Cardiac muscle cell (in vitro differentiated cells and primary cell): ENCODE measurements at regions not wholly inside any gene's neighbourhood (a gene's known extent, or its start where the extent isn't known, plus 50 kb on each side); places are given as distances from the start of the nearest gene placed in this dataset.

Experiments
- DNase-seq, 2 donors: peaks; one replicate each; pipeline versions ENCODE4 v3.0.0 to v3.0.0-alpha.2; 2010 to 2017; ENCODE audit warnings: low read depth in 1 of 2, low spot score in 1 of 2
- H3K27ac ChIP-seq: fragments of 200-600 bp; sonication (generic); 2 replicates; pipeline ENCODE4 v1.5.1; 2016
- H3K27me3 ChIP-seq: fragments of 200-600 bp; sonication (generic); 2 replicates; pipeline ENCODE4 v1.6.0; 2016; ENCODE audit warnings: control low read depth
- H3K36me3 ChIP-seq: fragments of 200-600 bp; sonication (generic); 2 replicates; pipeline ENCODE4 v1.5.1; 2016; ENCODE audit warnings: control low read depth
- H3K4me1 ChIP-seq: fragments of 200-600 bp; sonication (generic); 2 replicates; pipeline ENCODE4 v1.8.1; 2017; ENCODE audit warnings: low read depth, mild to moderate bottlenecking, mixed run types
- H3K4me3 ChIP-seq: fragments of 200-600 bp; sonication (generic); 2 replicates; pipeline ENCODE4 v1.5.1; 2016; ENCODE audit warnings: mild to moderate bottlenecking
- H3K9me3 ChIP-seq: fragments of 200-600 bp; sonication (generic); 2 replicates; pipeline ENCODE4 v1.5.1; 2017; ENCODE audit warnings: low read depth, mild to moderate bottlenecking, control low read depth
- TF ChIP-seq, protein P1 (sequence below): IDR thresholded peaks from 2 replicates; pipeline ENCODE4 v1.5.1; 2012; ENCODE audit warnings: low read depth, mild to moderate bottlenecking, low read length

DNA sequence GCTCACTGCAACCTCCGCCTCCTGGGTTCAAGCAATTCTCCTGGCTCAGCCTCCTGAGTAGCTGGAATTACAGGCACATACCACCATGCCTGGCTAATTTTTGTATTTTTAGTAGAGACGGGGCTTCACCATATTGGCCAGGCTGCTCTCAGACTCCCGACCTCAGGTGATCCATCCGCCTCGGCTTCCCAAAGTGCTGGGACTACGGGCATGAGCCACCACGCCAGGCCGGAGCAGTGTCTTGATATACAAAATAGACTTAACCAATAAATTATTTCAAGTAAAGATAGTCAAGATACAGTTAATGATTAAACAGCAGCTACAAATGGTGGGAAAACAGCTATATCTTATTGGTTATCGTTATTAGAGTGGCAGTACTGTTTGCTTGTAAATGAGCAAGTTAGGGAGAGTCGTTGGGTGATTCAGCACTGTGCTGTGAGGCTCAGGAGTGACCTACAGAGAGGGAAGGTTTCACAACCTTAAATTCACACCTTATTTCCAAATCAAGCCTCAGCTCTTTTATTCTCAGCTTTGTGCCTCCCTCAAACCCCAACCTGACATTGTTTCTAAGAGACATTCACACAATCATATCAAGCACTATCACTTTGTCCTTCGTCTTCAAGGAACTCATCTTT, 1128.4 kb upstream of the MAP3K7 start:
- TF ChIP-seq, protein P1, sequence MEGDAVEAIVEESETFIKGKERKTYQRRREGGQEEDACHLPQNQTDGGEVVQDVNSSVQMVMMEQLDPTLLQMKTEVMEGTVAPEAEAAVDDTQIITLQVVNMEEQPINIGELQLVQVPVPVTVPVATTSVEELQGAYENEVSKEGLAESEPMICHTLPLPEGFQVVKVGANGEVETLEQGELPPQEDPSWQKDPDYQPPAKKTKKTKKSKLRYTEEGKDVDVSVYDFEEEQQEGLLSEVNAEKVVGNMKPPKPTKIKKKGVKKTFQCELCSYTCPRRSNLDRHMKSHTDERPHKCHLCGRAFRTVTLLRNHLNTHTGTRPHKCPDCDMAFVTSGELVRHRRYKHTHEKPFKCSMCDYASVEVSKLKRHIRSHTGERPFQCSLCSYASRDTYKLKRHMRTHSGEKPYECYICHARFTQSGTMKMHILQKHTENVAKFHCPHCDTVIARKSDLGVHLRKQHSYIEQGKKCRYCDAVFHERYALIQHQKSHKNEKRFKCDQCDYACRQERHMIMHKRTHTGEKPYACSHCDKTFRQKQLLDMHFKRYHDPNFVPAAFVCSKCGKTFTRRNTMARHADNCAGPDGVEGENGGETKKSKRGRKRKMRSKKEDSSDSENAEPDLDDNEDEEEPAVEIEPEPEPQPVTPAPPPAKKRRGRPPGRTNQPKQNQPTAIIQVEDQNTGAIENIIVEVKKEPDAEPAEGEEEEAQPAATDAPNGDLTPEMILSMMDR: no peak
- no peak for DNase-seq
- no peaks in the 10 kb centered on the region for H3K27me3 ChIP-seq

DNA sequence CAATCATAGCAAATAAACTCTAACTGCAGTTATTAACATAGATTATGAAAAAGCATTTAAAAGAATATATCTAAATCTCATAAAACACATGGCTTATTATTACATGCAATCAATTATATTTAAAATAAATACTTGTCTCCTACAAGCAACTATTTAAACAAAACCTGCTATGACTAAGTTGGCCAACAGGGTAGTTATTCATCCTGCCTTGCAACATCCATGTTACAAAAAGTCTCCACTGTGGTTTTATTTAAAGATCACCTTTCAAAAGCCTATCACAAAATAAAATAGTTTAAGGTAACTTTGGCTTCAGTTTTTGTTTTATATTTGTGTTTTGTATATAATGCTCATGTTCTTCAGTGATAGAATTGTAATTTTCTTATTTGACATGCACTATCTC, 1127.0 kb upstream of the MAP3K7 start:
- Histone ChIP-seq H3K4me3 (no peak overlapping the region), H3K27ac (no peak overlapping the region), H3K9me3 (no peaks in the 10 kb centered on the region), H3K4me1 (no peaks in the 10 kb centered on the region), H3K27me3 (no peaks in the 10 kb centered on the region), H3K36me3 (no peaks in the 10 kb centered on the region)
- TF ChIP-seq, protein P1: no peak
- no peak for DNase-seq

More for the DNA sequence above, 1128.4 kb upstream of the MAP3K7 start:
- no peaks in the 10 kb centered on the region for H3K4me1 ChIP-seq
- H3K27ac ChIP-seq: no peak overlapping the region
- H3K4me3 ChIP-seq: no peak overlapping the region
- no peaks in the 10 kb centered on the region for H3K9me3 ChIP-seq
- no peaks in the 10 kb centered on the region for H3K36me3 ChIP-seq

DNA sequence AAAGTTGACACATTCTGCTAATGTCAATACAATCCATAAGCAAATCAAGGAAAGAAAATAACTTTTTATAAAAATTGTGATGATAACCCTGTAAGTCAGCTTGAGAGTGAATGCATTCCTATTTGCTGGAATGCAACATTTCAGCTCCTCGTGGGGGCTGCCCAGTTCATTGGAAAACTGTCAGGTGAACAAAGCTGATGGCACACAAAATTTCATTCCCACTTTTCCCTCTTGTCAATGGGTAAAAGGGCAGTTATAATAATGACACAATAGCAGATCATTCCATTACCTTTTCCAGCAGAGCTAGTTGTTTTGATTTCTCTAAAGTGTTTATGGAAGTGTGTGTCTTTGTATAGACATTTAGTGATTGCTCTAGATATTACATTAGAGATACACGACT, 1124.6 kb upstream of the MAP3K7 start:
- Histone ChIP-seq H3K27ac (no peak overlapping the region), H3K4me3 (no peak overlapping the region), H3K27me3 (no peaks in the 10 kb centered on the region), H3K4me1 (no peaks in the 10 kb centered on the region), H3K9me3 (no peaks in the 10 kb centered on the region), H3K36me3 (no peaks in the 10 kb centered on the region)
- DNase-seq: no peak
- TF ChIP-seq, protein P1: no peak

DNA sequence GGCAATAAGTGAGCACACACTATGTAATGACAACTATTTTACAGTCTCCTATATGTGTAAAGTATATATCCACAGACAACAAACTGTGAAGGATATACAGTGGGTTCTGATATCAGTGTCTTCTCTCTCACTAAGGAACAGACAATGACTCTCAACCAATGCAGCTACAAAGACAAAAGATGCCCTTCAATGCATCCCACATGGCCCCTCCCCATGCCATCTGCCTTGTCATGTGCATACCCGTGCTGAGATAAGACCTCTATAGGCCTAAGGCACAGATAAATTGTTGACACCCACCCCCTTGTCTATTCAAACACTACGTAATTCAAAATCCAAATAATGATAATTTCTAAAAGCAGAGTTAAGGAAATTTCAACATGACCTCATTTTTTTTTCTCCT, 1123.5 kb upstream of the MAP3K7 start:
- TF ChIP-seq, protein P1: no peak

DNA sequence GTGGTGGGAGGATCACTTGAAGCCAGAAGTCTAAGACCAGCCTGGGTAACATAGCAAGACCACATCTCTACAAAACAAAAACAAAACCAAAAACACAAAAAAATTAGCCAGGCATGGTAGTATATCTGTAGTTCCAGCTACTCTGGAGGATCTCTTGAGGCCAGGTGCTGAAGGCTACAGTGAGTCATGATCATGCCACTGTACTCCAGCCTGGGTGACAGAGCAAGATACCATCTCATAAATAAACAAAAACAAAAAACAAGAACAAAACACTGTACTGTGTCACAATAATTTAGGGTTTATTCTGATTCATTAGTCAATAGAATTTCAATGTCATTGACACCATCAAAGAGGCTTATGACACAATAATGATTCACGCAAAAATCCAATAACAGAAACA, 1121.7 kb upstream of the MAP3K7 start:
- H3K27ac ChIP-seq: no peak overlapping the region
- no peaks in the 10 kb centered on the region for H3K9me3 ChIP-seq
- no peak overlapping the region for H3K4me3 ChIP-seq
- DNase-seq: no peak
- TF ChIP-seq, protein P1: no peak
- no peaks in the 10 kb centered on the region for H3K27me3 ChIP-seq
- H3K36me3 ChIP-seq: no peaks in the 10 kb centered on the region
- H3K4me1 ChIP-seq: no peaks in the 10 kb centered on the region

More for the DNA sequence above, 1123.5 kb upstream of the MAP3K7 start:
- Histone ChIP-seq H3K36me3 (no peaks in the 10 kb centered on the region), H3K4me3 (no peak overlapping the region), H3K9me3 (no peaks in the 10 kb centered on the region), H3K27ac (no peak overlapping the region), H3K27me3 (no peaks in the 10 kb centered on the region), H3K4me1 (no peaks in the 10 kb centered on the region)
- DNase-seq: no peak
